ENCODE measurements at regions not wholly inside any gene's neighbourhood (a gene's known extent, or its start where the extent isn't known, plus 50 kb on each side); places are given as distances from the start of the nearest gene placed in this dataset.

- H3K27ac ChIP-seq (ENCODE audit: low read depth in 2 of 2, low read length in 2 of 2), result no peak overlapping the region
- H3K9me3 ChIP-seq (ENCODE audit: control insufficient read depth in 2 of 3, insufficient read depth in 1 of 3, low read length in 3 of 3), result no peaks in the 10 kb centered on the region
- H3K27me3 ChIP-seq (ENCODE audit: control insufficient read depth, insufficient read depth, low read length), result no peaks in the 10 kb centered on the region
- intact Hi-C loops (cut with DNase I), result no loop called here
- FAIRE-seq (no peak), DNase-seq (peak in 2 of 5 donors; percentile 66 to 69)
- H3K4me1 ChIP-seq (ENCODE audit: control insufficient read depth in 2 of 3, insufficient read depth in 2 of 3, low read depth in 1 of 3, low read length in 3 of 3), result no peaks in the 10 kb centered on the region
- H3K9ac ChIP-seq (ENCODE audit: low read length in 3 of 3), result no peak overlapping the region
- no peaks in the 10 kb centered on the region for H3K36me3 ChIP-seq (ENCODE audit: control insufficient read depth in 2 of 3, insufficient read depth in 3 of 3, low read length in 3 of 3)
- H3K4me3 ChIP-seq (ENCODE audit: low read length in 3 of 3), result peak overlapping the region in 1 of 3 donors; percentile 5
- peak; percentile 45 for TF ChIP-seq CTCF (IDR thresholded peaks at IDR 0.05; ENCODE audit: borderline replicate concordance, extremely low read depth, insufficient read depth)
These were observed 183.0 kb downstream of the FOXL1 start for GRCh38 chr16:86761111-86762031.

- no peak overlapping the region for H3K9ac ChIP-seq (ENCODE audit: low read length in 3 of 3)
- H3K36me3 ChIP-seq (ENCODE audit: control insufficient read depth in 2 of 3, insufficient read depth in 3 of 3, low read length in 3 of 3), result no peaks in the 10 kb centered on the region
- no peak overlapping the region for H3K4me3 ChIP-seq (ENCODE audit: low read length in 3 of 3)
- intact Hi-C loops (cut with DNase I), result no loop called here
- no peak for FAIRE-seq
- DNase-seq, result no peak
- no peak for TF ChIP-seq CTCF (IDR thresholded peaks at IDR 0.05; ENCODE audit: borderline replicate concordance, extremely low read depth, insufficient read depth)
- no peak overlapping the region for H3K27ac ChIP-seq (ENCODE audit: low read depth in 2 of 2, low read length in 2 of 2)
- no peaks in the 10 kb centered on the region for H3K9me3 ChIP-seq (ENCODE audit: control insufficient read depth in 2 of 3, insufficient read depth in 1 of 3, low read length in 3 of 3)
- no peaks in the 10 kb centered on the region for H3K4me1 ChIP-seq (ENCODE audit: control insufficient read depth in 2 of 3, insufficient read depth in 2 of 3, low read depth in 1 of 3, low read length in 3 of 3)
- H3K27me3 ChIP-seq (ENCODE audit: control insufficient read depth, insufficient read depth, low read length), result no peaks in the 10 kb centered on the region
These were observed 183.7 kb downstream of the FOXL1 start for GRCh38 chr16:86762095-86762494.

GRCh38 chr16:86763819-86764218 lies 185.5 kb downstream of the FOXL1 start:
- H3K4me3 ChIP-seq (ENCODE audit: low read length in 3 of 3), result no peak overlapping the region
- no peaks in the 10 kb centered on the region for H3K4me1 ChIP-seq (ENCODE audit: control insufficient read depth in 2 of 3, insufficient read depth in 2 of 3, low read depth in 1 of 3, low read length in 3 of 3)
- no peaks in the 10 kb centered on the region for H3K36me3 ChIP-seq (ENCODE audit: control insufficient read depth in 2 of 3, insufficient read depth in 3 of 3, low read length in 3 of 3)
- no peak overlapping the region for H3K27ac ChIP-seq (ENCODE audit: low read depth in 2 of 2, low read length in 2 of 2)
- FAIRE-seq (no peak), DNase-seq (no peak)
- H3K27me3 ChIP-seq (ENCODE audit: control insufficient read depth, insufficient read depth, low read length), result no peaks in the 10 kb centered on the region
- TF ChIP-seq CTCF (IDR thresholded peaks at IDR 0.05; ENCODE audit: borderline replicate concordance, extremely low read depth, insufficient read depth), result no peak
- intact Hi-C loops (cut with DNase I), result no loop called here
- no peak overlapping the region for H3K9ac ChIP-seq (ENCODE audit: low read length in 3 of 3)
- no peaks in the 10 kb centered on the region for H3K9me3 ChIP-seq (ENCODE audit: control insufficient read depth in 2 of 3, insufficient read depth in 1 of 3, low read length in 3 of 3)

Data from kidney (tissue), 13 donors.